ENCODE measurements at regions not wholly inside any gene's neighbourhood (a gene's known extent, or its start where the extent isn't known, plus 50 kb on each side); places are given as distances from the start of the nearest gene placed in this dataset.

DNA sequence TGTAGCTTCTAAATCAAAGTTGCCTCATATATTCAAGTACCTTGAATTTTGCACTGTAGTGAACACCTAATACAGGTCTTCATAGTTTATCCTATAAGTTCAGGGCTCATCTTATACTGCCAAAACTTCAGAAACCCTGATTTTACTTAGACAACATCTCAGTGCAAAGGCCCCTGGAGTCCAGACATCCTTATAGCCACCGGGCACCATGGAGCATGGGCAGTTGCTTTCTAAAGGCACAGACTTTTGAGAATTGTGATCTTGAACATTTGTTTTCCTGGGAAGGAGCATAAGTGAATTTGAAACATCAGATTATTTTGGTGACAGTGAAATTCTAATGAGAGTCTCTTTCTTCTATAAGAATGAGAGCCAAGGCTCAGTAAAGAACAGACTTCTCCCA, 292.3 kb downstream of the CYRIA start:
- no peak for TF ChIP-seq POLR2AphosphoS5 (IDR thresholded peaks at IDR 0.05)
- TF ChIP-seq, protein P1, sequence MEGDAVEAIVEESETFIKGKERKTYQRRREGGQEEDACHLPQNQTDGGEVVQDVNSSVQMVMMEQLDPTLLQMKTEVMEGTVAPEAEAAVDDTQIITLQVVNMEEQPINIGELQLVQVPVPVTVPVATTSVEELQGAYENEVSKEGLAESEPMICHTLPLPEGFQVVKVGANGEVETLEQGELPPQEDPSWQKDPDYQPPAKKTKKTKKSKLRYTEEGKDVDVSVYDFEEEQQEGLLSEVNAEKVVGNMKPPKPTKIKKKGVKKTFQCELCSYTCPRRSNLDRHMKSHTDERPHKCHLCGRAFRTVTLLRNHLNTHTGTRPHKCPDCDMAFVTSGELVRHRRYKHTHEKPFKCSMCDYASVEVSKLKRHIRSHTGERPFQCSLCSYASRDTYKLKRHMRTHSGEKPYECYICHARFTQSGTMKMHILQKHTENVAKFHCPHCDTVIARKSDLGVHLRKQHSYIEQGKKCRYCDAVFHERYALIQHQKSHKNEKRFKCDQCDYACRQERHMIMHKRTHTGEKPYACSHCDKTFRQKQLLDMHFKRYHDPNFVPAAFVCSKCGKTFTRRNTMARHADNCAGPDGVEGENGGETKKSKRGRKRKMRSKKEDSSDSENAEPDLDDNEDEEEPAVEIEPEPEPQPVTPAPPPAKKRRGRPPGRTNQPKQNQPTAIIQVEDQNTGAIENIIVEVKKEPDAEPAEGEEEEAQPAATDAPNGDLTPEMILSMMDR (IDR thresholded peaks at IDR 0.05) = no peak
